ENCODE measurements at regions not wholly inside any gene's neighbourhood (a gene's known extent, or its start where the extent isn't known, plus 50 kb on each side); places are given as distances from the start of the nearest gene placed in this dataset.

DNA sequence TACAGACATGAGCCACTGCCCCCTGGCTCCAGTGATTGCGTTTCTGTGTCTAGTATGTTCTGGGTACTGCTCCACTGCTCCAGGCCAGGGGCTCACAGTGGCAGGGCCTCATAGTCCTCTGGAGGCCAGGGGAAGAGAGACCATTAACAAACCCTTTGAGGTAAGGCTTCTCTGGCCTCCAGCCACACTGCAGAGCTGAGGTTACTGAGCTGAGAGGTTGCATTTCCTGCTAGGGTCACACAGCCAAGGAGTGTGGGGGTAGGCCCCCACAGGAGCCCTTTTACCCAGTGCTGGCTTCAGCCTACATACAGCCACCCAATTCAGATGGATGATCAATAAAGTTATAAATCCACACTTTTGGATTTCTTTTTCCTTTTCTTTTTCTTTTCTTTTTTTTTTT lies 50.4 kb upstream of the DLX4 start:
- Histone ChIP-seq H2BK15ac (ENCODE audit: low read length) (no peak overlapping the region), H3K4me3 (ENCODE audit: extremely low read depth in 1 of 4, insufficient read depth in 2 of 4, low read depth in 3 of 4, low read length in 4 of 4) (no peak overlapping the region), H3K27ac (ENCODE audit: low read depth, low read length) (no peak overlapping the region), H3K14ac (ENCODE audit: insufficient read length) (no peak overlapping the region), H3K56ac (replicated peaks; ENCODE audit: insufficient read length, low read depth, low read length) (no peak overlapping the region), H3K23me2 (ENCODE audit: low read depth, low read length) (no peaks in the 10 kb centered on the region; the same call in 1 of the 2 replicates), H3K4me2 (ENCODE audit: insufficient read depth in 1 of 2, low read depth in 2 of 2, low read length in 2 of 2) (no peak overlapping the region), H2BK5ac (ENCODE audit: low read depth, low read length) (no peak overlapping the region), H3K27me3 (replicated peaks in 1 of 4; ENCODE audit: control insufficient read depth in 3 of 4, extremely low read depth in 1 of 4, insufficient read depth in 3 of 4, low read length in 3 of 4) (peaks cover 0 to 12% (median 10%) of the 10 kb centered on the region in 4 experiments; a peak in 5 of 7 replicates), H4K91ac (replicated peaks; ENCODE audit: insufficient read length, low read length) (no peak overlapping the region), H3K18ac (ENCODE audit: extremely low read depth, low read length) (no peak overlapping the region), H3K23ac (ENCODE audit: insufficient read length) (no peak overlapping the region), H3K4me1 (replicated peaks in 1 of 4; ENCODE audit: control insufficient read depth in 3 of 4, insufficient read depth in 4 of 4, low read length in 3 of 4) (peaks cover 3 to 6% (median 4%) of the 10 kb centered on the region in 4 experiments; a peak in 4 of 7 replicates), H2AFZ (ENCODE audit: low read length) (no peak overlapping the region), H2AK5ac (ENCODE audit: low read depth, low read length) (no peak overlapping the region), H3K9ac (replicated peaks in 1 of 4; ENCODE audit: extremely low read depth in 1 of 4, low read depth in 3 of 4, low read length in 3 of 4) (no peak overlapping the region), H2BK20ac (ENCODE audit: low read length) (no peak overlapping the region), H2BK120ac (replicated peaks; ENCODE audit: low read depth, low read length) (no peak overlapping the region), H4K20me1 (replicated peaks in 1 of 2; ENCODE audit: control insufficient read depth in 1 of 2, insufficient read depth in 2 of 2, low read length in 2 of 2) (peaks cover 0 to 2% of the 10 kb centered on the region in 2 experiments), H4K5ac (ENCODE audit: insufficient read length, low read depth, low read length) (no peak overlapping the region), H3K36me3 (ENCODE audit: control insufficient read depth in 2 of 4, insufficient read depth in 4 of 4, low read length in 3 of 4) (no peaks in the 10 kb centered on the region), H3K4ac (replicated peaks; ENCODE audit: insufficient read length, low read depth, low read length) (no peak overlapping the region), H3K79me2 (ENCODE audit: control insufficient read depth in 1 of 2, insufficient read depth in 2 of 2, low read length in 2 of 2) (no peaks in the 10 kb centered on the region), H2BK12ac (ENCODE audit: low read depth, low read length) (no peak overlapping the region), H4K8ac (ENCODE audit: extremely low read depth, insufficient read depth, low read length) (no peak overlapping the region), H3K9me3 (ENCODE audit: insufficient read depth in 2 of 2, low read depth in 1 of 2, low read length in 1 of 2) (no peaks in the 10 kb centered on the region), H3K79me1 (ENCODE audit: low read depth, low read length) (no peaks in the 10 kb centered on the region)
- 67% methylated on average over 1 of the region's 1 CpG; no CpG with 5 or more reads in 1 of the 2 experiments for WGBS, 2 experiments (ENCODE audit: extremely low coverage in 1 of 2, insufficient coverage in 1 of 2, insufficient read length in 1 of 2, insufficient replicate concordance in 2 of 2, low coverage in 1 of 2, low lambda C conversion rate in 2 of 2, missing lambda C conversion rate in 1 of 2)
- FAIRE-seq (no peak), DNase-seq (ENCODE audit: low read depth in 1 of 2, low spot score in 2 of 2) (no peak)
- POLR2A ChIA-PET (ENCODE audit: partially characterized antibody) = no interaction called here
- CTCF ChIA-PET (ENCODE audit: partially characterized antibody) = interaction anchor here (0.7 to 2.5 kb wide), 5 partner anchors 22 to 79 kb away, joined by 3 to 8 read pairs (median 4); no protein-coding TSS in a partner anchor
- no peak for TF ChIP-seq CBX5 (IDR thresholded peaks at IDR 0.05; ENCODE audit: low read depth, low read length)
- no peak for TF ChIP-seq EGR1 (IDR thresholded peaks at IDR 0.05; ENCODE audit: borderline replicate concordance, low read depth, low read length)
- no peak for TF ChIP-seq TBP (IDR thresholded peaks at IDR 0.05; ENCODE audit: low read depth, low read length)
